ENCODE measurements at regions not wholly inside any gene's neighbourhood (a gene's known extent, or its start where the extent isn't known, plus 50 kb on each side); places are given as distances from the start of the nearest gene placed in this dataset.

GRCh38 chr5:142425286-142426065 is 100.7 kb upstream of the SPRY4 start:
- Histone ChIP-seq H3K9me3 (no peaks in the 10 kb centered on the region), H3K27ac (no peak overlapping the region), H3K36me3 (no peaks in the 10 kb centered on the region), H3K4me1 (peaks cover 0 to 11% (median 0%) of the 10 kb centered on the region in 4 donors), H3K4me3 (no peak overlapping the region), H3K27me3 (no peaks in the 10 kb centered on the region)
- ATAC-seq: no peak
- WGBS (ENCODE audit: insufficient coverage, low coverage, low lambda C conversion rate, missing lambda C conversion rate): 73% methylated on average over 6 of the region's 7 CpGs
- intact Hi-C loops (cut with DNase I): no loop called here
- no peak for DNase-seq
- TF ChIP-seq POLR2A (IDR thresholded peaks at IDR 0.05): no peak
- TF ChIP-seq CTCF (IDR thresholded peaks at IDR 0.05): no peak

GRCh38 chr5:142422429-142422828 is 97.6 kb upstream of the SPRY4 start:
- DNase-seq: no peak
- no peak overlapping the region for H3K27ac ChIP-seq
- H3K27me3 ChIP-seq: no peaks in the 10 kb centered on the region
- H3K9me3 ChIP-seq: no peaks in the 10 kb centered on the region
- H3K36me3 ChIP-seq: no peaks in the 10 kb centered on the region
- intact Hi-C loops (cut with DNase I): no loop called here
- no peak overlapping the region for H3K4me3 ChIP-seq
- ATAC-seq: no peak
- H3K4me1 ChIP-seq: peaks cover 0 to 11% (median 0%) of the 10 kb centered on the region in 4 donors
- no peak for TF ChIP-seq POLR2A (IDR thresholded peaks at IDR 0.05)
- no peak for TF ChIP-seq CTCF (IDR thresholded peaks at IDR 0.05)

- H3K4me1 ChIP-seq: peaks cover 0 to 11% (median 0%) of the 10 kb centered on the region in 4 donors
- DNase-seq (no peak), ATAC-seq (no peak)
- H3K27ac ChIP-seq: no peak overlapping the region
- no peaks in the 10 kb centered on the region for H3K27me3 ChIP-seq
- no peak overlapping the region for H3K4me3 ChIP-seq
- H3K36me3 ChIP-seq: no peaks in the 10 kb centered on the region
- H3K9me3 ChIP-seq: no peaks in the 10 kb centered on the region
- TF ChIP-seq CTCF (IDR thresholded peaks at IDR 0.05) (no peak), POLR2A (IDR thresholded peaks at IDR 0.05) (no peak)
- WGBS (ENCODE audit: insufficient coverage, low coverage, low lambda C conversion rate, missing lambda C conversion rate): 17% methylated on average over 1 of the region's 1 CpG
- intact Hi-C loops (cut with DNase I): no loop called here
Observed at GRCh38 chr5:142421621-142422397, 97.0 kb upstream of the SPRY4 start.

- H3K27me3 ChIP-seq: no peaks in the 10 kb centered on the region
- TF ChIP-seq CTCF (IDR thresholded peaks at IDR 0.05) (no peak), POLR2A (IDR thresholded peaks at IDR 0.05) (no peak)
- DNase-seq (no peak), ATAC-seq (peak; percentile 77 to 91 (median 84))
- 21% methylated on average over 5 of the region's 5 CpGs for WGBS (ENCODE audit: insufficient coverage, low coverage, low lambda C conversion rate, missing lambda C conversion rate)
- peaks cover 0 to 11% (median 0%) of the 10 kb centered on the region in 4 donors for H3K4me1 ChIP-seq
- no peaks in the 10 kb centered on the region for H3K9me3 ChIP-seq
- no peak overlapping the region for H3K4me3 ChIP-seq
- no peak overlapping the region for H3K27ac ChIP-seq
- intact Hi-C loops (cut with DNase I): no loop called here
- no peaks in the 10 kb centered on the region for H3K36me3 ChIP-seq
Observed at GRCh38 chr5:142421228-142421617, 96.4 kb upstream of the SPRY4 start.

Measured in right lobe of liver (tissue), 6 donors.